ENCODE measurements at regions not wholly inside any gene's neighbourhood (a gene's known extent, or its start where the extent isn't known, plus 50 kb on each side); places are given as distances from the start of the nearest gene placed in this dataset.
"Not testable (repeated sequence)": the region's sequence is repeated elsewhere in the genome, so short reads cannot be mapped to it uniquely, and the experiment has no call there.

DNA sequence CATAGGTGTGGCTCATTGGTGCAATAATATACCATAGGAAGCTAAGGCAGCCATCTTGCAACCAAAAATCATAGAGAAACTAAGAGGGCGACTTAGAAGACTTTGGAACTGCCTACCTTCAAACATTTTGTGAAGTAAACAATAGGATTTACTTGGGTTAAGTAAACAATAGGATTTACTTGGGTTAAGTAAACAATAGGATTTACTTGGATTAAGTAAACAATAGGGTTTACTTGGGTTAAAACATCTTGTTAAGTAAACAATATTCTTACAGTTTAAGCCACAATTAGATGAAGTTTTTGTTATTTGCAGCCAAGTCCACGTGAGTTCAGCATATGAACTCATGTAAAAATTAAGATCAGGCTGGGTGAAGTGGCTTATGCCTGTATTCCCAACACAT is 722.4 kb upstream of the AUTS2 start:
- ChIA-PET CTCF (no interaction called here), POLR2A (ENCODE audit: low non-redundant PET) (no interaction called here)
- Histone ChIP-seq H3K27ac (ENCODE audit: low read depth, low read length, poor library complexity, severe bottlenecking) (no peak overlapping the region), H3K4me1 (ENCODE audit: insufficient read depth, low read length, poor library complexity, severe bottlenecking) (no peaks in the 10 kb centered on the region), H3K27me3 (replicated peaks; ENCODE audit: insufficient read depth, low read depth, low read length, poor library complexity) (no peaks in the 10 kb centered on the region), H3K9me3 (ENCODE audit: low read depth, low read length, poor library complexity, severe bottlenecking) (no peaks in the 10 kb centered on the region), H3K36me3 (ENCODE audit: insufficient read depth, low read length, poor library complexity, severe bottlenecking) (no peaks in the 10 kb centered on the region), H3K4me3 (ENCODE audit: low read depth, low read length, poor library complexity, severe bottlenecking) (no peak overlapping the region)
- DNase-seq (ENCODE audit: low spot score), result no peak
- no TSS peak for BruUV-seq (replicated peaks)
- no peak for TF ChIP-seq EZH2 (IDR thresholded peaks at IDR 0.05; ENCODE audit: borderline replicate concordance, low read depth, low read length, poor library complexity, severe bottlenecking)
- TF ChIP-seq, protein P1, sequence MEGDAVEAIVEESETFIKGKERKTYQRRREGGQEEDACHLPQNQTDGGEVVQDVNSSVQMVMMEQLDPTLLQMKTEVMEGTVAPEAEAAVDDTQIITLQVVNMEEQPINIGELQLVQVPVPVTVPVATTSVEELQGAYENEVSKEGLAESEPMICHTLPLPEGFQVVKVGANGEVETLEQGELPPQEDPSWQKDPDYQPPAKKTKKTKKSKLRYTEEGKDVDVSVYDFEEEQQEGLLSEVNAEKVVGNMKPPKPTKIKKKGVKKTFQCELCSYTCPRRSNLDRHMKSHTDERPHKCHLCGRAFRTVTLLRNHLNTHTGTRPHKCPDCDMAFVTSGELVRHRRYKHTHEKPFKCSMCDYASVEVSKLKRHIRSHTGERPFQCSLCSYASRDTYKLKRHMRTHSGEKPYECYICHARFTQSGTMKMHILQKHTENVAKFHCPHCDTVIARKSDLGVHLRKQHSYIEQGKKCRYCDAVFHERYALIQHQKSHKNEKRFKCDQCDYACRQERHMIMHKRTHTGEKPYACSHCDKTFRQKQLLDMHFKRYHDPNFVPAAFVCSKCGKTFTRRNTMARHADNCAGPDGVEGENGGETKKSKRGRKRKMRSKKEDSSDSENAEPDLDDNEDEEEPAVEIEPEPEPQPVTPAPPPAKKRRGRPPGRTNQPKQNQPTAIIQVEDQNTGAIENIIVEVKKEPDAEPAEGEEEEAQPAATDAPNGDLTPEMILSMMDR (conservative IDR thresholded peaks at IDR 0.05; ENCODE audit: low read depth, low read length), result no peak
- intact Hi-C loops (cut with micrococcal nuclease; ENCODE audit: unreplicated experiment), result no loop called here

DNA sequence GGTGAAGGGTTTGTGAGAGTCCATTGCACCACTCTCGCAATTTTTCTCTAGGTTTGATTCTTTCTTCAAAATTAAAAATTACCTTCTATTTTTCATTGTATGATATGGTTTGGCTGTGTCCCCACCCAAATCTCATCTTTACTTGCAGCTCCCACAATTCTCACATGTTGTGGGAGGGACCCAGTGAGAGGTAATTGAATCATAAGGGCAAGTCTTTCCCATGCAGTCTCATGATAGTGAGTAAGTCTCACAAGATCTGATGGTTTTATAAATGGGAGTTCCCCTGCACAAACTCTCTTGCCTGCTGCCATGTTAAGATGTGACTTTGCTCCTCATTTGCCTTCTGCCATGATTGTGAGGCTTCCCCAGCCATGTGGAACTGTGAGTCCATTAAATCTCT is 711.2 kb upstream of the AUTS2 start:
- intact Hi-C loops (cut with micrococcal nuclease; ENCODE audit: unreplicated experiment); H3K4me3 ChIP-seq (ENCODE audit: low read depth, low read length, poor library complexity, severe bottlenecking); H3K27me3 ChIP-seq (replicated peaks; ENCODE audit: insufficient read depth, low read depth, low read length, poor library complexity); H3K27ac ChIP-seq (ENCODE audit: low read depth, low read length, poor library complexity, severe bottlenecking); H3K9me3 ChIP-seq (ENCODE audit: low read depth, low read length, poor library complexity, severe bottlenecking); BruUV-seq (replicated peaks); CTCF ChIA-PET; POLR2A ChIA-PET (ENCODE audit: low non-redundant PET); H3K36me3 ChIP-seq (ENCODE audit: insufficient read depth, low read length, poor library complexity, severe bottlenecking); DNase-seq (ENCODE audit: low spot score); H3K4me1 ChIP-seq (ENCODE audit: insufficient read depth, low read length, poor library complexity, severe bottlenecking): not testable (repeated sequence)

DNA sequence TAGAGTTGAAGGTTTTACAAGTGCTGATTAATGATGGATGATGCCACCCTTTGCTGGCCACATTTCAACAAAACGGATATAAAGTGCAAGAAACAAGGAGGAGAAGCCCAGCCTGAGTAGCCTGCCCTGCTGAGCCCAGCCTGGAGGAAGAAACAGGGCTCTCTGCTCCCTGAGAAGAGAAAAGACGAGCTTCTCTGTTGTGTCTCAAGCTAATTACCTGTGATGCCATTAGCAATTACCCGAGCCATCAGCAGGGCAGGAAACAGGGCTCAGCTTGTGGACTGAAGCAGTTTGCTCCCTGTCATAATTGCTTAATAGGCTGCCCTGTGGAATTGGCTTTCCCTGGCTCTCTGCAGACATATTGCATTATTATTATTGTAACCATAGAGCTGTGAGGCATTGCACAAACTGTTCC is 709.3 kb upstream of the AUTS2 start:
- TF ChIP-seq, protein P1 (conservative IDR thresholded peaks at IDR 0.05; ENCODE audit: low read depth, low read length), result no peak
- TF ChIP-seq EZH2 (IDR thresholded peaks at IDR 0.05; ENCODE audit: borderline replicate concordance, low read depth, low read length, poor library complexity, severe bottlenecking), result no peak
- H3K9me3 ChIP-seq (ENCODE audit: low read depth, low read length, poor library complexity, severe bottlenecking), result no peaks in the 10 kb centered on the region
- DNase-seq (ENCODE audit: low spot score), result no peak
- intact Hi-C loops (cut with micrococcal nuclease; ENCODE audit: unreplicated experiment), result no loop called here
- no TSS peak for BruUV-seq (replicated peaks)
- CTCF ChIA-PET, result no interaction called here
- no peaks in the 10 kb centered on the region for H3K36me3 ChIP-seq (ENCODE audit: insufficient read depth, low read length, poor library complexity, severe bottlenecking)
- no peak overlapping the region for H3K4me3 ChIP-seq (ENCODE audit: low read depth, low read length, poor library complexity, severe bottlenecking)
- no peaks in the 10 kb centered on the region for H3K4me1 ChIP-seq (ENCODE audit: insufficient read depth, low read length, poor library complexity, severe bottlenecking)
- POLR2A ChIA-PET (ENCODE audit: low non-redundant PET), result no interaction called here
- no peak overlapping the region for H3K27ac ChIP-seq (ENCODE audit: low read depth, low read length, poor library complexity, severe bottlenecking)
- no peaks in the 10 kb centered on the region for H3K27me3 ChIP-seq (replicated peaks; ENCODE audit: insufficient read depth, low read depth, low read length, poor library complexity)

DNA sequence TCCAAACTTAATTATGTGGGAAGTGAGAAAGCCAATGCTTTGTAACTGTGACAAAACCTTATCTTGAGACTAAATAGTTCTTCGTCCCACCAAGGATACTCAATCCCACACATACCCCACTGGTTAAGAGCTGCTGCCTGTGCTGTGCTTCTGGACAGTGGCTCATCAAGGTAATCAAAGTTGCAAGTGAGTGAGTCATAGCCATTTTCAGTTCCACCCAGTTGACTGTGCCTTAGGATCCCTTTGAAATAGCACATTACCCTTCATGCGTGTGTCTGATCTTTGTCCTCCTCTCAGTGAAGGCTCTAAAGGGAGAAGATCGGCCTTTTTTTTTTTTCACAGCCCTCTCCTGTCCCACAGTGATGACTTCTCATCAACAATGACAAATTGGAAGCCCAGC is 706.0 kb upstream of the AUTS2 start:
- no peaks in the 10 kb centered on the region for H3K9me3 ChIP-seq (ENCODE audit: low read depth, low read length, poor library complexity, severe bottlenecking)
- DNase-seq (ENCODE audit: low spot score), result no peak
- no TSS peak for BruUV-seq (replicated peaks)
- no peaks in the 10 kb centered on the region for H3K27me3 ChIP-seq (replicated peaks; ENCODE audit: insufficient read depth, low read depth, low read length, poor library complexity)
- ChIA-PET CTCF (no interaction called here), POLR2A (ENCODE audit: low non-redundant PET) (no interaction called here)
- no peak overlapping the region for H3K4me3 ChIP-seq (ENCODE audit: low read depth, low read length, poor library complexity, severe bottlenecking)
- no peak overlapping the region for H3K27ac ChIP-seq (ENCODE audit: low read depth, low read length, poor library complexity, severe bottlenecking)
- TF ChIP-seq, protein P1 (conservative IDR thresholded peaks at IDR 0.05; ENCODE audit: low read depth, low read length), result no peak
- TF ChIP-seq EZH2 (IDR thresholded peaks at IDR 0.05; ENCODE audit: borderline replicate concordance, low read depth, low read length, poor library complexity, severe bottlenecking), result no peak
- no peaks in the 10 kb centered on the region for H3K36me3 ChIP-seq (ENCODE audit: insufficient read depth, low read length, poor library complexity, severe bottlenecking)
- intact Hi-C loops (cut with micrococcal nuclease; ENCODE audit: unreplicated experiment), result no loop called here
- no peaks in the 10 kb centered on the region for H3K4me1 ChIP-seq (ENCODE audit: insufficient read depth, low read length, poor library complexity, severe bottlenecking)

Measured in A673 (cell line).